ENCODE measurements at regions not wholly inside any gene's neighbourhood (a gene's known extent, or its start where the extent isn't known, plus 50 kb on each side); places are given as distances from the start of the nearest gene placed in this dataset.

GRCh38 chr11:104433751-104434150, 269.8 kb upstream of the PDGFD start:
- TF ChIP-seq, protein P1, sequence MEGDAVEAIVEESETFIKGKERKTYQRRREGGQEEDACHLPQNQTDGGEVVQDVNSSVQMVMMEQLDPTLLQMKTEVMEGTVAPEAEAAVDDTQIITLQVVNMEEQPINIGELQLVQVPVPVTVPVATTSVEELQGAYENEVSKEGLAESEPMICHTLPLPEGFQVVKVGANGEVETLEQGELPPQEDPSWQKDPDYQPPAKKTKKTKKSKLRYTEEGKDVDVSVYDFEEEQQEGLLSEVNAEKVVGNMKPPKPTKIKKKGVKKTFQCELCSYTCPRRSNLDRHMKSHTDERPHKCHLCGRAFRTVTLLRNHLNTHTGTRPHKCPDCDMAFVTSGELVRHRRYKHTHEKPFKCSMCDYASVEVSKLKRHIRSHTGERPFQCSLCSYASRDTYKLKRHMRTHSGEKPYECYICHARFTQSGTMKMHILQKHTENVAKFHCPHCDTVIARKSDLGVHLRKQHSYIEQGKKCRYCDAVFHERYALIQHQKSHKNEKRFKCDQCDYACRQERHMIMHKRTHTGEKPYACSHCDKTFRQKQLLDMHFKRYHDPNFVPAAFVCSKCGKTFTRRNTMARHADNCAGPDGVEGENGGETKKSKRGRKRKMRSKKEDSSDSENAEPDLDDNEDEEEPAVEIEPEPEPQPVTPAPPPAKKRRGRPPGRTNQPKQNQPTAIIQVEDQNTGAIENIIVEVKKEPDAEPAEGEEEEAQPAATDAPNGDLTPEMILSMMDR (IDR thresholded peaks at IDR 0.05), result no peak
- no peak for ATAC-seq
- no peaks in the 10 kb centered on the region for H3K36me3 ChIP-seq
- intact Hi-C loops (cut with DNase I), result no loop called here
- no peaks in the 10 kb centered on the region for H3K4me1 ChIP-seq
- no peak overlapping the region for H3K27ac ChIP-seq
- DNase-seq, result no peak
- H3K9me3 ChIP-seq, result no peaks in the 10 kb centered on the region
- no peaks in the 10 kb centered on the region for H3K27me3 ChIP-seq
- no peak overlapping the region for H3K4me3 ChIP-seq

DNA sequence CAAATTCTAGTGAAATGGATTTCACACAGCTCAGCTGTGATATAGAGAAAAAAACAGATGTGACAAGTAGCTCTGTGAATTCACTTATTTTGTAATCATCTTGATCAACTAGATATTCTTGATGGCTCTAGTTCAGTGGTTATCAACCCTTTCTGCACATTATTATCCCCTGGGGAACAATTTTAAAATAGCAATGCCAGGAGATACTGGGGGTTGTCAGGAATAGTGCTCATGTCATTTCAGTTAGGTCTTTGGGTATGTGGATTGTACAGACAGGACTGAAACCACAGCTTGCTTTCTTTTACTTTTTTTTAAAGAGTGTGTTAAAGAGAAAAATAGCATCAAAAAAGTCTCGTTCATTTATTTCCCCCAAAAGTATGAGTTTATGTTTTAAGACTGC, 269.0 kb upstream of the PDGFD start:
- no peaks in the 10 kb centered on the region for H3K27me3 ChIP-seq
- TF ChIP-seq, protein P1 (IDR thresholded peaks at IDR 0.05), result no peak
- intact Hi-C loops (cut with DNase I), result no loop called here
- H3K9me3 ChIP-seq, result no peaks in the 10 kb centered on the region
- no peak overlapping the region for H3K27ac ChIP-seq
- no peak for ATAC-seq
- H3K4me3 ChIP-seq, result no peak overlapping the region
- no peaks in the 10 kb centered on the region for H3K4me1 ChIP-seq
- no peak for DNase-seq
- no peaks in the 10 kb centered on the region for H3K36me3 ChIP-seq

DNA sequence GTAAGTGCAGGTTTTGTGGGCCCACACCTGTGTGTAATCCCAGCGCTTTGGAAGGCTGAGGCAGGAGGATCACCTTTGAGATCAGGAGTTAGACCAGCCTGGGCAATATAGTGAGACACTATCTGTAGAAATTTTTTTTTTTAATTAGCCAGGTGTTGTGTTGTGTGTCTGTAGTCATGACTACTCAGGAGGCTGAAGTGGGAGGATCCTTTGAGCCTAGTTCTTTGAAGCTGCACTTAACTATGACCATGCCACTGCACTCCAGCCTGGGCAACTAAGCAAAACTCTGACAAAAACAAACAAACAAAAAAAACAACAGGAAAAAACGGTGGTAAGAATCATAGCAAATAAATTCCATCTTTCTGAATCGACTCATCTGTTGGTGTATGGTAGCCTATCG, 268.6 kb upstream of the PDGFD start:
- DNase-seq, result no peak
- H3K27ac ChIP-seq, result no peak overlapping the region
- no peaks in the 10 kb centered on the region for H3K9me3 ChIP-seq
- H3K4me3 ChIP-seq, result no peak overlapping the region
- no peaks in the 10 kb centered on the region for H3K27me3 ChIP-seq
- no peaks in the 10 kb centered on the region for H3K36me3 ChIP-seq
- H3K4me1 ChIP-seq, result no peaks in the 10 kb centered on the region
- intact Hi-C loops (cut with DNase I), result no loop called here
- ATAC-seq, result no peak
- TF ChIP-seq, protein P1 (IDR thresholded peaks at IDR 0.05), result no peak

- Histone ChIP-seq H3K27me3 (no peaks in the 10 kb centered on the region), H3K4me3 (no peak overlapping the region), H3K4me1 (no peaks in the 10 kb centered on the region), H3K9me3 (peaks cover 0 to 5% of the 10 kb centered on the region in 2 donors), H3K36me3 (no peaks in the 10 kb centered on the region), H3K27ac (no peak overlapping the region)
- TF ChIP-seq, protein P1 (IDR thresholded peaks at IDR 0.05), result no peak
- ATAC-seq (no peak), DNase-seq (peak in 1 of 4 donors; percentile 77)
- intact Hi-C loops (cut with DNase I), result no loop called here
Observed at GRCh38 chr11:104422324-104422944, 258.5 kb upstream of the PDGFD start.

DNA sequence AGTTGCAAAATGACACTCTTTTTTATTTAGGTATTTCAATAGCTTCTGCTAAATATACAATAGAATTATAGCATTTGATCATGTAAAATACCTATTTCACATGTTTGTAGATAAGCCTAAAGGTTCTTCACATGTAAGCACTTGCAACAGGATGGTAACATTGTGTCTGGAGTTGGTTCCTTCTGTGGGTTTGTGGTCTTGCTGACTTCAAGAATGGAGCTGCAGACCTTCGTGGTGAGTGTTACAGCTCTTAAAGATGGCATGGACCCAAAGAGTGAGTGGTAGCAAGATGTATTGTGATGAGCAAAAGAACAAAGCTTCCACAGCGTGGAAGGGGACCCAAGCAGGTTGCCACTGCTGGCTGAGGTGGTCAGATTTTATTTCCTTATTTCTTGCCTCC, 246.4 kb upstream of the PDGFD start:
- DNase-seq, result no peak

More for the DNA sequence above, 246.4 kb upstream of the PDGFD start:
- H3K9me3 ChIP-seq, result no peaks in the 10 kb centered on the region
- intact Hi-C loops (cut with DNase I), result no loop called here
- H3K27ac ChIP-seq, result no peak overlapping the region
- TF ChIP-seq, protein P1 (IDR thresholded peaks at IDR 0.05), result no peak
- no peak for ATAC-seq
- H3K27me3 ChIP-seq, result no peaks in the 10 kb centered on the region
- H3K4me3 ChIP-seq, result no peak overlapping the region
- H3K4me1 ChIP-seq, result no peaks in the 10 kb centered on the region
- no peaks in the 10 kb centered on the region for H3K36me3 ChIP-seq

Measured in left lung (tissue), 4 donors.